Amniotic stem cell (primary cell): ENCODE measurements at regions not wholly inside any gene's neighbourhood (a gene's known extent, or its start where the extent isn't known, plus 50 kb on each side); places are given as distances from the start of the nearest gene placed in this dataset.

Experiments used
- DNase-seq: peaks from one replicate; lab custom pipeline; 2025; lab: John Stamatoyannopoulos, UW

DNA sequence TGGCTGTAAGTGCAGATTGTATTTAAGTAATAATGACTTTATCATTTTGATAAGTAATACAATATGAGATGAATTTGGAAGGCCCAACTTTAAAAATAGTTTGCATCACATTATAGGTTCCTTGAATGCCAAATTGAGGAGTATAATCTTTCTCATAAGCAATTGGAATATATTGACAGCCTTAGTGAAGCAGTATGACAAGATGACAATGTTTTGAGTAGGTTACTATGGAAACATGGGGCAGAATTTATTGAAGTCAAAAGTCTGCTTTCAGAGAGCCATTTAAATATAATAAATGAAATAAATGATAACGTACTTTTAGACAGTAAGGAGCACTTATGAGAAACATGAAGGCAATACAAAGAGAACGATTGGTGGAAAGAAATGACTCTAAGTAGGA lies 776.4 kb downstream of the TECRL start:
- no peak for DNase-seq

DNA sequence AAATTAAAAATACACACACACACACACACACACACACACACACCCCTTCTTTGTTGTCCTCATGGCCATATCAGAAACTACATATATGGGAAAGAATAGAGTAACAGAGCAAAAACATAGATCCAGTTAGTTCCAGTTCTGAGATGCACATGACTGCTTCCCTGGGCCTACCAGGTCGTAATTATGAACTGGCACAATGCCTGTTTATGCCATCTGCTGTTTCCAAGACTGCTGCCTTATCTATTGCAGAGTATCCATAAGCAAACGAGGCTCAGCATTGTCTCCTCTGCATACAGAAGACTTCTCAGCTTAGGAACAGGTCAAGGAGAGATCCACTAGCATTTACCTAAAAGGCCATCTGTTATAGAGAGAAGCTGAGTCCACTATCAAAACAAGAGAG lies 789.0 kb downstream of the TECRL start:
- DNase-seq, result no peak

DNA sequence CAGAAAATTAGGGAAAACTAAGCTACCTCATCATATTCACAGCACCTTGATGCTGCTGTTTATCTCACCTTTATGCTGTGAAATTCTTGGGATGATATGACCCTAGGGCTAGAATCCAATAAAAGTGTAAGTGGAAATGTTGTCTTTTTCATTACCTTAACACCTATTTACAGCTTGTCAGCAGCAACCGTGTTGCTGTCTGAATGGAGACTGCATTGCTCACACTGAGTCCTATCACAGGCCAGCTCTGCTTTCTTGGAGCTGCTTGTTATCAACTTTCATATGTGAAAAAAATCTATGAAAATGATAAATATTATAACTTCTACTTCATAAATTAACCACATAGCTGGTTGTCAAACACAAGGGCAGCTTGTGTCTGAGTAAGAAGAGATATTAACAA lies 789.5 kb downstream of the TECRL start:
- no peak for DNase-seq

DNA sequence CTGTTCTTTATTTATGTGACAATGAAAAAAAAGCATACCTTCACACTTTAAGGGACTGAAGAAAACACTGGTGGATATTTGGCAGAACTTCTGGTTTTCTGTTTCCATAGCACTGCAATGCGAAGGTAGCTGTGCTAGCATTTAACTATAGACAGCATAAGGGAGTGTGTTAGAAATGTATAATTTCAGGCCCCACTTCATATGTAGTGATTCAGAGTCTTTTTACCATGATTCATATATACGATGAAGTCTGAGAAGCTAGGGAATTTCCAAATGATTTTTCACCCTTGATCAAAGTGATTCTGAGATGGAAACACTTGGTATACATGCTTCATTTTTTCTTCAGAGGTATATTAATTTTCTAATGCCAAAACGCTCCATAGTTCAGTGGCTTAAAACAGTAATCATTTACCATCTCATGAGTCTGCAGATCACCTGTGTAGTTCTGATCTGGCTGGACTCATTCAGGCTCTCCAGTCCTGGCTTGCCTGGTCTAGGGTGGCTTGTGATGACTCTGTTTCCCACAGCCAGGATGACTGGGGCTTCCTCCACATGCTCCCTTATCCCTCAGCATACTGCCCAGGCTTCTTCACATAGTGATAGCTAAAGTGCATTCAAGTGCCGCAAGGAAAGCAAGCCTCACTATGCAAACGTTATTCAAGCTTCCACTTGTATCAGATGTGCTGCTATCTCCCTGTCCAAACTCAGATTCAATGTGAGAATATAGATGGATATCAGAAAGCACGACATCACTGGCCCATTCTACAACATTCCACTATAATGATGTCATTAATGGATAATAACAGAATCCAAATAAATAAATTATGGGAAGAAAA lies 790.1 kb downstream of the TECRL start:
- no peak for DNase-seq

DNA sequence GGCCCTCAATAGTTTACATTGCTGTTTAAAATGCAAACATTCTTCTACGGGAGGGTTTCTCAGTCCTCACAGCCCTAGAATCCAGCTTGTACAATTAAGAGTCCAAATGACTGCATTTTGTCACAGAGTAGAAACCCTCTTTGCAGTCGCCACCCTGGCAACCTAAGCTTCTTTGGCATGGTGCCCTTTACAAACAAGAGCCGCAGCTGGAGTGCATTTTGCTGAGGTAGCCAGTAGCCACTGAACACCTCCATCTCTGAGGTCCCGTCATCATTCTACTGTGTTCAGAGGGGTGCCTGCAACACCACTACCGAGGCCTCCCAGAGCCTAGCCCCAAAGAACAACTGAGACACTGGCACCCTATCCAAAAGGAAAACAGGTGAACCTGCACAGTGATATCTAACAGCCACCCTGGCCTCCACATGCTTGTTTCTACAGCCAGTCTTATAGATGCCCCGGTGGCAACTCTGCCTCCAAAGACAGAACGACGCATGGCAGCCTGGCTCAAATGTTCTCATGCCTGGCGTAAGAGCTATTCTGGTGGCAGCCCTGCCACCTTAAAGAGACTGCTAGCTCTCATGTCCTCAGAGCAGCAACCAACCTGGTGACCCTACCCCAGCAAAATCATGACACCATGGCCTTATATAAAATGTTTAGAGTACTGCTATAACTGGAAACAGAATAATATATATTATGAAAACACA lies 801.9 kb downstream of the TECRL start:
- DNase-seq, result no peak

DNA sequence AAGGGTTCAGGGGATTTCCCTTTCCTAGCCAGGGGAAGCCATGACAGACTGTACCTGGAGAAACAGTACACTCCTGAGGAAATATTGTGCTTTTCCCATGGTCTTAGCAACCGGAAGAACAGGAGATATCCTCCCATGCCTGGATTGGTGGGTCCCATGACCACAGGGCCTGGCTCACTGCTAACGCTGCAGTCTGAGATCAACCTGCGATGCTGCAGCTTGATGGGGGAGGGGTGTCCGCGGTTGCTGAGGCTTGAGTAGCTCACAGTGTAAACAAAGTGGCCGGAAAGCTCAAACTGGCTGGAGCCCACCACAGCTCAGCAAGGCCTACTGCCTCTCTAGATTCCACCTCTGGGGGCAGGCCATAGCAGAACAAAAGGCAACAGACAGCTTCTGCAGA lies 819.5 kb downstream of the TECRL start:
- no peak for DNase-seq

DNA sequence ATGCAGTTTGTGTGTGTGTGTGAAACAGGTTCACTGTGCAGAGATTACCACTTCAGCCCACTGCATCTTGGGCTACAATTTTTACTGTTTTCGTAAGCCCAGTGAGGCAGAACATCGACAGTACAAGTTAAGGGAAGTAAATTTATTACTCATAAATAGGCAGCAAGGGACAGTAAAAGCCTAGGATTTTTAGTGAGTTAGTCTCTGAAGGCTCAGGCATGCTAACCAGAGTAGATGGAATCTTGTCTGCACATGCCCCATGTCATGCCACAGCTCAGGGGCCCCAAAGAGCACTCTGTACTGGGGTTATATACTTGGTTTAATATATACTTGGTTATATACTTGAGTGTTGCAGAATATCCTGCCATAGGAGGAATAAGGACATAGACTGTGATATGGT lies 825.7 kb downstream of the TECRL start:
- DNase-seq, result no peak

DNA sequence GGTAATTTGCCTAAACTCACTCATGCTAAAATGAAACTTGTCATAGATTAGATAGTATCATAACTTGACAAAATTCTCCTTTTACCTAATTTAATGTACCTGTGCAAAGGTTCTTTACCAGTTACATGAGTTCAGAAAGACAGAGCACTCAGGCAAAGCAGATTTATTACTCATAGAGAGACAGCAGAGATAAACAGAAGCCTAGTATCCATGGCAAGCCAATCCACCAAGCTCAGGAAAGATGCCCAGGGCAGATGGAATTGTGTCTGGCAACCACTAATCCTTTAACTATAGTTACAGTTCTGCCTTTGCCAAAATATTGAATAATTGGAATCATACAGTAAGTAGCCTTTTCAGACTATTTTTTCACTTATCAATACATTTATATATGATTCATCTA lies 826.2 kb downstream of the TECRL start:
- no peak for DNase-seq

DNA sequence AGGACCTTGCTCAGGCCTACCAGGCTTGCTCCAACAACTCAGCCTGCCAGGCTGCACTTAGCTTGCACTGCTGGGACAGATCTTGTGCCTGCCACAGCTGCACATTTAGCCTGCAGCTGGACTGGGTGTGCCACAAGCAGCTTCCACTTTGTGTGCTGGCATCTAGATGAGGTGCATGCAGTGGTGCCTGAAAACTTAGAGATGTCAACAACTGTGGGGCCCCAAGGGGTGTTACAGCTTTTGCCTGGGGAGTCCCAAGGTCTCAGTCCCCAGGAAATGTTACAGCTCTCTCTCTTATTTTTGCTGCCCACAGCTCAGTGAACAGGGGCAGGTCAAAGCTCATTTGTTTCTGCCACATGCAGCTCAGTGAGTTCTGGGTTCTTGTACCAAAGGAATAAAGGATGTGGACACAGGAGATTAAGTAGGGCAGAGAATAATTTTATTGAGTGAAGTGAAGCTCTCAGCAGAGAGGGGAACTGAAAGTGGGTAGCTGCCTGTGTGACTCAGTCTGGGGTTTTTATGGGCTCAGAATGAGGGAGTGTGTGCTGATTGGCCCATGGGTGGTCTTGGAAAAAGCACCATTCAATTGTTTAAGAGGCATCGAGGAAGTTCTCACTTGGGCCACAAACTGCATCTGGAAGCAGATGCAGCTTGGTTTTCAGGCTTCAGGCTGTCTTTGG lies 828.3 kb downstream of the TECRL start:
- DNase-seq, result no peak

DNA sequence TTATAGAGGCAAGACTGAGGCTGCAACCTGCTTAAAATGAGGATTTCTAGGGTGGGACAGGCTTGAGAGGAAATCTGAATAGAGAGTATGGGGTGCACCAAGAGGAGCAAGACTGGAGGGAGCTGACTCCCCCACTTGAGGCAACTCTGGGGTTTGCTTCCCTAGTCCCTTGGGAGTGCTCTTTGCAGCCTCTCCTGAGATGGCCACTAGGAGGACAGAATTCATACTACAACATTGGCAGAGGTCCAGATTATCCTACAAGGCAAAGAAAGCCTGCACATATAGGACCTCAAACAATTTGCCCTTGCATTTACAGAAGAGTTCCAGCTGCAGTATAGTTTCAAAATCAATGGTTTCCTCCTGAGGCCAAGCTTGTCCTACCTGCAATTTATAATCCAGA lies 830.9 kb downstream of the TECRL start:
- DNase-seq, result no peak

DNA sequence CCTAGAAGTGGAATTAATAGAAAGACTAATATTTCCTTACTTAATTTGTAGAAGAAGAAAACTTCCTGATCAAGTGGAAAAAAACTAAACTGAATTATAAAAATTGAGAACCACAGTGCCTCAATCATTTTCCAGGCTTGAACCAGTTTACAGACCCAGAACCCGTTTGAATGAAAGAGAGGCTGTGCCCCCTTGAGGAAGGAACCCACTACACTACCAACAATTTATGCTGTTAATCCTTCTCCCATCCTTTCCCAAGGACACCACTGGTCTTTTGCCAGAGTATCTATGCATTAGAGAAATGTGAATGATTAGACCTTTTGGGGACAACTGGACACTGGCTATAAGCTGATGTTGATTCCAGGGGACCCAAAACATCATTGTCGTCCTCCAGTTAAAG lies 842.6 kb downstream of the TECRL start:
- no peak for DNase-seq

DNA sequence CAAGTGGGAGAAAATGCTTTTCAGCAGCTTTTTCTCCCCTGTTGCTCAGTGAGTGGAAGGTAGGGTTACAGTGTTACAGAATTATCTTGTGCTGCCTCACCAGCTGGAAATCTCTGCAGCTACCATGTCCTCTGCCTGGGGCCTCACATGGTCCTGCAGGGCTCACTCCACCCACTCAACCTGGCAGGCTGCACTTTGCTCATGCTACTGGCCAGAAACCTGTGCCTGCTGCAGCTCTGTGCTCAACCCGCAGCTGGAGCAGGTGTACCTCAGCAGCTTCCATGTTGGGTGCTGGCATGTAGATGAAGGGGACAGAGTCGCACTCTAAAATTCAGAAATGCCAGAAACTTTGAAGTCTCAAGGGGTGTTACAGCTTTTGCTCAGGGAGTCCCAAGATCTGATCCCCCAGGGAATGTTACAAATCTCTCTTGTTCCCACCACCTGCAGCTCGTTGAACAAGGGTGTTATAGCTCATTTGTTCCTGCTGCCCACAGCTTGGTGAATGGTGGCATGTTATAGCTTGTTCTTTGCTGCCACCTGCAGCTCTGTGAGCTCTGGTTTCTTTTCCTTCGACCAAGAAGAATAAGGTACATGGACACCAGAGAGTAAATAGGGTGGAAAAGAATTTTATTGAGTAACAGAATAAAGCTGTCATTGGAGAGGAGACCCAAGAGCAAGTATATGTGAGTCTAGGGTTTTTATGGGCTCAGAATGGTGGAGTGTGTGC lies 845.8 kb downstream of the TECRL start:
- DNase-seq, result no peak

DNA sequence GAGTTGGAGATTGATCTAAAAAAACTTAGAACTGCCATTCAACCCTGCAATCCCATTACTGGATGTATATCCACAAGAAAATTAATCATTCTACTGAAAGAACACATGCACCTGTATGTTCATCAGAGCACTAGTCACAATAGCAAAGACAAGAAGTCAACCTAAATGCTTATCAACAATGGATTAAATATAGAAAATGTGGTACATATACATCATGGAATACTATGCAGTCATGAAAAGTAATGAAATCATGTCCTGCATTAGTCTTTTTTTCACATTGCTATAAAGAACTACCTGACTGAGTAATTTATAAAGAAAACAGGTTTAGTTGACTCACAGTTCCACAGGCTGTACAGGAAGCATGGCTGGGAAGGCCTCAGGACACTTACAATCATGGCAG lies 850.5 kb downstream of the TECRL start:
- DNase-seq, result no peak

DNA sequence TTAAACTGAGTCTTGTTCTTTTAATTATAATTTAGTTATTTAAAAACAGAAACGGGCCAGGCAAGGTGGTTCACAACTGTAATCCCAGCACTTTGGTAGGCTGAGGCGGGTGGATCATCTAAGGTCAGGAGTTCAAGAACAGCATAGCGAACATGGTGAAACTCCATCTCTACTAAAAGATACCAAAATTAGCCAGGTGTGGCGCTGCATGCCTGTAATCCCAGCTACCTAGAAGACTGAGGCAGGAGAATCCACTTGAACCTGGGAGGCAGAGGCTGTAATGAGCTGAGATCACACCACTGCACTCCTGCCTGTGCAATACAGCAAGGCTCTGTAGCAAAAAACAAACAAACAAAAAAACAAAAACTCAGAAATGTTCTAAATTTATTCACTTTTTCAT lies 852.9 kb downstream of the TECRL start:
- no peak for DNase-seq

DNA sequence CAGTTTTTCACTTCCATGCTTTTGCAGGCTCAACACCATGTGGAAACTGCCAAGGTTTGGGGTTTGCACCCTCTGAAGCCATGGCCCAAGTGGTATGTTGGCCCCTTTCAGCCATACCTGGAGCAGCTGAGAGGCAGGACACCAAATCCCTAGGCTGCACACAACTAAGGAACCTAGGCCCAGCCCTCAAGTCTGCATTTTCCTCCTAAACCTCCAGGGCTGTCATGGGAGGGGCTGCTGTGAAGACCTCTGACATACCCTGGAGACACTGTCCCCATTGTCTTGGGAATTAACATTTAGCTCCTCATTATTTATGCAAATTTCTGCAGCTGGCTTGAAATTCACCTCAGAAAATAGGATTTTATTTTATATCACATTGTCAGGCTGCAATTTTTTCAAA lies 856.1 kb downstream of the TECRL start:
- no peak for DNase-seq

DNA sequence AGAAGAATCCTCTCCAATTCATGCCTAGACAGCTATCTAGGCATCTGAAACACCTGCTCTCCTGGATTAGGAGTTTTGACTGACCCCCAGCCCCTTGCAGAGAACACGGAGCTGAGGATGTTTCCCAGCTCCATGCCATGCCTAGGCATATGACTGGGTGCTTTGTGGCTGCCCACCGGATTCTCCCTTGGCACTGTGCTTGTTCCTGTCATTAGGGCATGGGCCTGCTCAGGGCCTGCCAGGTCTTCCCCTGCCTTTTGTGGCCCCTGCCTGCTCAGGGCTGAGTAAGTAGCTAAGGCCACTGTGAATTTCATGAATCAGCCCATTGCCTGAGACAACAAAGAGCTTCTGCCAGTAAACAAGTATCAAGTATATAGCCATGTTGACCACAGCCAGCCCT lies 867.4 kb downstream of the TECRL start:
- no peak for DNase-seq

DNA sequence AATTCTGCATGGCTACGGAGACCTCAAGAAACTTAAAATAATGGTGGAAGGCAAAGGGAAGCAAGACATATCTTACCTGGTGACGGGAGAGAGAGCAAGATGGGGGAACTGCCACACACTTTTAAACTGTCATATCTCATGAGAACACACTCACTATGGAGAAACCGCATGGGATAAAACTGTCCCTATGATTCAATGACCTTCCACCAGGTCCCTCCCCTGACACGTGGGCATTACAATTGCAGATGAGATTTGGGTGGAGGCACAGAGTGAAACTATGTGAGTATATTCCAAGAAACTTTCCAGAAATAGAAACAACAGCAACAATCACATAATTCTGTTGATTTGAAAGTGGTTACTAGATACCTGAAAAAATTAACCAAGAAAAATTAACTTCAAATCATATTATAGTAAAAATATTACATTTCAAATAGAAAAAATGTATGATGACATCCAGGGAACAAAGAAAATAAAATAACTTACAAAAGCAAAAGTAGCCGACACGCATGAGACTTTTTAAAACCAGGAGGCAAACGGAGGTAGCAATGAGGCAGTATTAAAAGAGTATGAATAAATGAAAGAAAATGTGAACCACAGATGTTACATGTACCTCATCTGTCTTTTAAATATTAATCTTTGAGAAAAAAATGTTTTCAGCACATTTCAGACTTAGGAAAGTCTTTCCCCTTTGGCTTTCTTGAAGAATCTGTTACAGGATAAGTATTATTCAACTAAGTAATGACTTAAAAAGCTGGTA lies 879.5 kb downstream of the TECRL start:
- DNase-seq, result no peak

DNA sequence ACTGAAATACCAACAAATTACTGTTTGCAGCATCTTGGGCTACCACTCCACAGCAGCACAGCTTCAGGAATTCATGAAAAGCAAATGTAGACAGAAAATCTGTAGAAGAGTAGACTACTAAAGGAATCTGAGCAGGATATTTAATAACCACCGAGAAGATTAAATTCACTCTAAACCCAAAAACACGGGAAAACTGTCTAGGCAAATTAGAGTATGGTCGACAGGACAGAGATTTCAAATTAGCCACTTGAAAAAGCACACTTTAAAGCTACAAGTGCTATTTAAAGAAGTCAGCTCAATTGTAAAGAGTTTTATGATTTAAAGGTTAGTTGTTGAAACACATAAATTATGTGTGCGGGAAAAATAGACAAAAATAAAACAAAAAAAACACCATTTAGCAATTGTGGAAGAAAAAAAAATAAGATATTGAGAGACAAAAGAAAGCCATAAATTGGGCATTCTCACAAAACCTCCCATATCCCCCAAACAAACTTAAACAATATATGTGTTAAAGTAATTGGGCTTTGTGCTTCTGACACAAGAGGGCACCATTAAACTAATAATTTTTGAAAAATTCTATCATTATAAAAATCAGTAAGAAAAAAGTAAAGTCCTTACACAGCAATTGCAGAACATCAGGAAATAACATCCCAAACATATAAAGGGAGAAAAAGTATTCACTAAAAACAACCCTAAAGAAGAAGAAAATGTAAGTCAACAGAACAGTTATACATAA lies 880.8 kb downstream of the TECRL start:
- DNase-seq, result no peak

DNA sequence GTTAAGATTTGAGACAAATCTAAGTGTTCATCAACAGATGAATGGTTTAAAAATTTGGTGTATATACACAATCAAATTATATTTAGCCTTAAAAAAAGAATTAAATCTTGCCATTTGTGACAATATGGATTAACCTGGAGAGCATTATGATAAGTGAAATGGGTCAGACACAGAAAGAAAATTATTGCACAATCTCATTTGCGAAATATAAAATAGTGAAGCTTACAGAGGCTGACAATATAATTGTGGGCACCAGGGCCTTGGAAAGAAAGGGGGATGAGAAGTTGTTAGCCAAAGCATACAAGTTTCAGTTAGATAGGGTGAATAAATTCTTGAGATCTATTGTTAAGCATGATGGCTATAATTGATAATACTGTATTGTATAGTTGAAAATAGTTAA lies 883.0 kb downstream of the TECRL start:
- DNase-seq, result no peak

DNA sequence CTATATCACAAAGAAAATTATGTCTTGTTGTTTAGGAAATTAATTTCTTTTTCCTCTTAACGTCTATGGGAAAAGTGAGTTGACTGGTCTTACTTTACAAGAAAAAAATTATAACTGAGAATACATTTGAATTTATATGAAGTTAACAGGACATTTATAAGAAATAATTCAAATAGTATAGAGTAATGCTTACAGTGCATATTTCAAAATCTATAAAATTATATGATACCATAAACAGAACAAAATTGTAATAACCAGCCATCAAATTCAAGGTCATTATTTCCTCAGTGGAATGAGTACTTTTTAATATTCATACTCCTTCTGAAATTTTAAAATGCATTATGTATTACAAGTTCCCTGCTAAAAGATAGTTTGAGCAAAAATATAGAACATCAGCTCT lies 884.5 kb downstream of the TECRL start:
- no peak for DNase-seq
